ENCODE measurements at regions not wholly inside any gene's neighbourhood (a gene's known extent, or its start where the extent isn't known, plus 50 kb on each side); places are given as distances from the start of the nearest gene placed in this dataset.

DNA sequence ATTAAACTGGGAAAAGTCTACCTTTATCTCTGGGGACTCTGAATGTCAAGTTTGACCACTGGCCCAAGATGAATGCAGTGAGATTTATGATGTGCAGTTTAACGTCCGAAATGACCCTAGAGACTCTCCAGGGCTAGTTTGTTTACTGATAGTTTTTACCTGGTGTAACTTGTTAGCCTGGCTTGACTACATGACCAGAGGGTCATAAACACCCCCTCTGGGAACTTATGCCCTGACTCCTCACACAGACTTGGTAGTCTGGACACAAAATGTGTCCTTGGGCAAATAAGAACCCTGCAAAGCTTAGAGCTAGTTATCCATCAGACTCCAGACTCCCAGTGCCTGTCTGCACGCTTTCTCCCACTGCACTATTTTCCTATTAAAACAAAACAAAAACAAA is 606.5 kb downstream of the HACE1 start:
- DNase-seq (ENCODE audit: low read depth, low spot score): no peak
- Histone ChIP-seq H3K4me1 (ENCODE audit: control insufficient read depth, extremely low read depth, insufficient read depth, low read length) (no peaks in the 10 kb centered on the region), H3K36me3 (ENCODE audit: control insufficient read depth in 2 of 2, extremely low read depth in 1 of 2, insufficient read depth in 2 of 2, low read length in 2 of 2) (no peaks in the 10 kb centered on the region), H3K9me3 (replicated peaks; ENCODE audit: control insufficient read depth, insufficient read depth, low read length) (no peaks in the 10 kb centered on the region), H3K9me1 (replicated peaks; ENCODE audit: control insufficient read depth, extremely low read depth, insufficient read depth, low read length) (no peaks in the 10 kb centered on the region), H4K20me1 (replicated peaks; ENCODE audit: control insufficient read depth, extremely low read depth, insufficient read depth, low read length) (no peaks in the 10 kb centered on the region), H3K79me2 (ENCODE audit: control insufficient read depth, insufficient read depth, low read length) (no peaks in the 10 kb centered on the region), H3K4me3 (replicated peaks in 1 of 3; ENCODE audit: insufficient read depth in 1 of 3, low read depth in 1 of 3, low read length in 3 of 3) (no peak overlapping the region), H3K27me3 (ENCODE audit: control insufficient read depth in 2 of 2, insufficient read depth in 2 of 2, low read length in 2 of 2) (no peaks in the 10 kb centered on the region), H3K27ac (ENCODE audit: insufficient read depth, low read depth, low read length) (no peak overlapping the region), H2AFZ (ENCODE audit: low read depth, low read length) (no peak overlapping the region), H3K4me2 (ENCODE audit: insufficient read depth, low read length) (no peak overlapping the region), H3K9ac (replicated peaks; ENCODE audit: extremely low read depth, insufficient read depth, low read length) (no peak overlapping the region)
- BruUV-seq (replicated peaks): no TSS peak
- FAIRE-seq: no peak
- POLR2A ChIA-PET: no interaction called here
- TF ChIP-seq POLR2AphosphoS5 (IDR thresholded peaks at IDR 0.05; ENCODE audit: insufficient read depth, low read depth, low read length): no peak
- TF ChIP-seq POLR2A (IDR thresholded peaks at IDR 0.05; ENCODE audit: low read depth, low read length): no peak
- TF ChIP-seq MYC (IDR thresholded peaks at IDR 0.05; ENCODE audit: low read depth, low read length): no peak
- TF ChIP-seq JUN (IDR thresholded peaks at IDR 0.05; ENCODE audit: borderline replicate concordance, insufficient read depth, insufficient read length, low read depth): no peak
- TF ChIP-seq, protein P1, sequence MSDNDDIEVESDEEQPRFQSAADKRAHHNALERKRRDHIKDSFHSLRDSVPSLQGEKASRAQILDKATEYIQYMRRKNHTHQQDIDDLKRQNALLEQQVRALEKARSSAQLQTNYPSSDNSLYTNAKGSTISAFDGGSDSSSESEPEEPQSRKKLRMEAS (IDR thresholded peaks at IDR 0.05; ENCODE audit: insufficient read depth, insufficient read length): no peak
- no peak for TF ChIP-seq EZH2 (IDR thresholded peaks at IDR 0.05; ENCODE audit: borderline replicate concordance, low read depth, low read length, severe bottlenecking)
- TF ChIP-seq, protein P2, sequence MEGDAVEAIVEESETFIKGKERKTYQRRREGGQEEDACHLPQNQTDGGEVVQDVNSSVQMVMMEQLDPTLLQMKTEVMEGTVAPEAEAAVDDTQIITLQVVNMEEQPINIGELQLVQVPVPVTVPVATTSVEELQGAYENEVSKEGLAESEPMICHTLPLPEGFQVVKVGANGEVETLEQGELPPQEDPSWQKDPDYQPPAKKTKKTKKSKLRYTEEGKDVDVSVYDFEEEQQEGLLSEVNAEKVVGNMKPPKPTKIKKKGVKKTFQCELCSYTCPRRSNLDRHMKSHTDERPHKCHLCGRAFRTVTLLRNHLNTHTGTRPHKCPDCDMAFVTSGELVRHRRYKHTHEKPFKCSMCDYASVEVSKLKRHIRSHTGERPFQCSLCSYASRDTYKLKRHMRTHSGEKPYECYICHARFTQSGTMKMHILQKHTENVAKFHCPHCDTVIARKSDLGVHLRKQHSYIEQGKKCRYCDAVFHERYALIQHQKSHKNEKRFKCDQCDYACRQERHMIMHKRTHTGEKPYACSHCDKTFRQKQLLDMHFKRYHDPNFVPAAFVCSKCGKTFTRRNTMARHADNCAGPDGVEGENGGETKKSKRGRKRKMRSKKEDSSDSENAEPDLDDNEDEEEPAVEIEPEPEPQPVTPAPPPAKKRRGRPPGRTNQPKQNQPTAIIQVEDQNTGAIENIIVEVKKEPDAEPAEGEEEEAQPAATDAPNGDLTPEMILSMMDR (IDR thresholded peaks at IDR 0.05; ENCODE audit: extremely low read depth in 1 of 2, insufficient read depth in 1 of 2, low read depth in 1 of 2, low read length in 2 of 2): no peak
- TF ChIP-seq FOS (IDR thresholded peaks at IDR 0.05; ENCODE audit: borderline replicate concordance, insufficient read depth, low read length): no peak
- TF ChIP-seq GATA2 (IDR thresholded peaks at IDR 0.05; ENCODE audit: insufficient read depth, insufficient read length, low read depth, low read length): no peak
- intact Hi-C loops (cut with micrococcal nuclease) (no loop called here), dilution Hi-C loops (cut with MboI; ENCODE audit: extremely low pct_ligation_motif_present, low sequenced_read_pairs) (no loop called here)
- CTCF ChIA-PET: no interaction called here

Data from endothelial cell of umbilical vein (primary cell).